Prostate gland (tissue), 2 donors: ENCODE measurements at regions not wholly inside any gene's neighbourhood (a gene's known extent, or its start where the extent isn't known, plus 50 kb on each side); places are given as distances from the start of the nearest gene placed in this dataset.
"Not testable (repeated sequence)": the region's sequence is repeated elsewhere in the genome, so short reads cannot be mapped to it uniquely, and the experiment has no call there.

ENCODE experiments used
- CTCF ChIP-seq, 4 experiments: fragments of 200-600 bp in 2 of 4; fragments of 450-650 bp in 2 of 4; sonication (generic) in 2 of 4; IDR thresholded peaks; 1 replicate in 3 of 4; 2 replicates in 1 of 4; pipeline ENCODE4 v1.5.1; 2016 to 2019; ENCODE audit warnings: antibody characterized with exemption in 4 of 4, mild to moderate bottlenecking in 2 of 4, moderate library complexity in 2 of 4
- POLR2A ChIP-seq: fragments of 450-650 bp; IDR thresholded peaks from one replicate; pipeline ENCODE4 v1.6.1; 2016; ENCODE audit warnings: antibody characterized with exemption, mild to moderate bottlenecking

- not testable (repeated sequence) for TF ChIP-seq POLR2A; CTCF (IDR thresholded peaks at IDR 0.05)
Observed at GRCh38 chr4:133267506-133267905, 118.4 kb downstream of the PCDH10 start.
